NOMO-1 treated with dmso at 0.1 percent for 144 hours (cell line): ENCODE measurements at regions not wholly inside any gene's neighbourhood (a gene's known extent, or its start where the extent isn't known, plus 50 kb on each side); places are given as distances from the start of the nearest gene placed in this dataset.

Experiments
- DNase-seq: peaks from one replicate; lab custom pipeline; 2025; ENCODE audit not compliant: unreplicated experiment; lab: John Stamatoyannopoulos, UW

DNA sequence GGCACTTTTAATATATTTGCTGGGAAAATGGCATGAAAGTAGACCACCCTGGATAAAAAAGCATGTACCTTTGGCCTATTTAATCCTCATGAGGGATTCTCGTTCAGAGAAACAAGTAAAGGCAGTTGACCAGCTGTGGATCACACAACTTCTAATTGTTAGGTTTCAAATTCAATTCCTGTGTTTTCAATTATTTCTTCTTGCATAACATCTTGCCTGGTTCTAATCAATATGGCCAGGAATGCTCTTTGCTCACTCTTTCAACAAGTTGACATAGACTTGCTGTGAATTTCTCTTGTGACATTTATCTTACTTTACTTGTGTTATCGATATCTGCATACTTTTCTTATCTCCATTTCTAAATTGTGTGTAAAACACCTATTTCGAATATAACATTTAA is 211.8 kb downstream of the SLC7A11 start:
- no peak for DNase-seq

DNA sequence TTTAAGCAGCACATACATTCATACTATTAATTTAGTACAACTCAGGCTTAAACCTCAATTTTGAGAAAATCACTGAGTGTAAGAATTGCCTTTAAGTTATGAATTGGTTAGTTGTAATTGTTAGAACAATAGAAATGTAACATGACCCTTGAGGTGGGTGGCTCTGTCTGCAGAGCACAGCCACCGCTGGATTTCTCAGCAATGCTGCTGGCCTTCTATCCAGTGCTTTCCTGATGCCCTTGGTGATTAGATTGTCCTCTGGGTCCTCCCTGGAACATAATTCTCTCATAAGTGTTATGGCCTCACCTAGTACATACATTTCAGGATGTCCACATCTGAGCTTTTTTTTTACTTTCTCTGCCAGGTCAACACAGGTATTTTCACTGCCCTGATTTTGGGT is 213.2 kb downstream of the SLC7A11 start:
- DNase-seq: no peak

DNA sequence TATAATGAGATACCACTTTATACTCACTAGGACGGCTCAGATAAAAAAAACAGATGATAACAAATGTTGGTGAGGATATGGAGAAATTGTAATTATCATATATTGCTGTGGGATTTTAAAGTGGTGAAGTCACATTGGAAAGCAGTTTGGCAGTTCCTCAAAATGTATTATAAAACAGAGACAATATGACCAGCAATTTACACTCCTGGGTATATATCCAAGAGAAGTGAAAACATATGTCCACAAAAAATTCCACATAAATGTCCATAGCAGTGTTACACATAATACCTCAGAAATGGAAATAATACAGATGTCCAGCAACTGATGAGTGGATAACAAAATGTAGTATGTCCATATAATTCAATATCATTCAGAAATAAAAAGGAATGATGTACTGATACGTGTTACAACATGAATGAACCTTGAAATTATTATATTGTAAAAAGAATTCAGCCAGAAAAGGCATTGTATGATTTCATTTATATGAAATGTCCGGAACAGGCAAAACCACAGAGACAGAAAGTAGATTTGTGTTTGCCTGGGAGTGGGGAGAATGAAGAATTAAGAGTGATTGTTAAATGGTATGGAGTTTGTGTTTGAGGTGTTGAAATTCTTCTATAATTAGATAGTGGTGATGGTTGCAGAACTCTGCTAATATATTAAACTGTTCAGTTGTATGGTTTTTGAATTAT is 220.9 kb downstream of the SLC7A11 start:
- DNase-seq: no peak

DNA sequence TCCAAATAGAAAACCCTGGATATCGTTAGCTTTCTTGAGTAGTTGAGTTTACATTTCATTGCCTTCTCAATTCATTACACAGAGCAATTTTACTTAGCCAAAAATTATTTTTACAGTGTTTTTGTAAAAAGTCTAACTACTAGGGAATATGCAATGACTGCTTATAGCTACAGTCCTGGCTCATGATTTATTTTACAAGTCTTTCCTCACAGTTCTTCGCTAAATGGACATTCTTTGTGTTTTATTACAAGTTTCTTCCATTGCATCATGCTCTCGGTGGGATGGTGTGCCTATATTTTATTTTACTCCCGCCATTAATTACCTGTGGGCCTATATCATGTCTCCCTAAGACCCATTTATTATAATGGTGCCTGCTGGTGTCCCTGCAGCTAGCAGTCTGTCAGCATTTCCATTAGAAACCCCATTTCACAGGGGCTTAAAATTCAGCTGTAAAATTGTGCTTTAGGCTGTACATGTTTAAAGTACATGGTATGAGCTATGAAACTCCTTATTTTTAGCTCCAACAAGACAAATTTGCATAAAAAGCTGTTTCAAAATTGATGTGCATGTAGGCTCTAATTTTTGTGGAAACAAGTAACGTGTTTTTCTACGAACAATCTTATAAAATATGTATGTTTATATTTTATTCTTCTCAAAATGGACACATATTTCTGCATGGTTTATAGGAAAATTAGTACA is 227.4 kb downstream of the SLC7A11 start:
- no peak for DNase-seq

DNA sequence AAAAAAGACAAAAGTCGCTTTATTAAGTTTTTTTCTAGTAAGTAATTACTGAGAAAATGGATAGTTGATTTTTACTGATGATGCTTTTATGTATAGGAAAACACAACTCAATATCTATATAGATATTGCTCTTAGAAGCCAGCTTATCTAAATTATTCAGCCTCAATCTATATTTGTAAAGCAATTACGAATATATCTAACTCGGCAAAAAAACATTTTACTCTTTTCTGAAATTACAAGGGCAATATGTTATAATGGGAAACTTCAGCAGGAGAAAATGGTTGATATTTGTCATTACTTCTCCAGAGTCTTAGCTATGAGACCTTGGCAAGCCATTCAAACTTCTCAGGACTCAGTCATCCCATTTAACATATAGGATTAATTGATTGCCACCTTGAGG is 228.5 kb downstream of the SLC7A11 start:
- DNase-seq: no peak

DNA sequence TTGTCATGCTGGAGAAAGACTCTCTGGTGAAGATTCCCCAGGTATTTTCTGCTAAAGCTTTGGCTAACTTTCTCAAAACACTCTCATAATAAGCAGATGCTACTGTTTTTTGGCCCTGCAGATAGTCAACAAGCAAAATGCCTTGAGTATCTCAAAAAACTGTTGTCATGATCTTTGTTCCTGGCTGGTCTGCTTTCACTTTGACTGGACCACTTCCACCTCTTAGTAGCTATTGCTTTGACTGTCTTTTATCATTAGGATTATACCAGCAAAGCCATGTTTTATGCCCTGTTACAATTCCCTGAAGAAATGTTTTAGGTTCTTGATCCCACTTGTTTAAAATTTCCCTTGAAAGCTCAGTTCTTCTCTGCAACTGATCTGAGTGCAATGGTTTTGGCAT is 231.5 kb downstream of the SLC7A11 start:
- no peak for DNase-seq

DNA sequence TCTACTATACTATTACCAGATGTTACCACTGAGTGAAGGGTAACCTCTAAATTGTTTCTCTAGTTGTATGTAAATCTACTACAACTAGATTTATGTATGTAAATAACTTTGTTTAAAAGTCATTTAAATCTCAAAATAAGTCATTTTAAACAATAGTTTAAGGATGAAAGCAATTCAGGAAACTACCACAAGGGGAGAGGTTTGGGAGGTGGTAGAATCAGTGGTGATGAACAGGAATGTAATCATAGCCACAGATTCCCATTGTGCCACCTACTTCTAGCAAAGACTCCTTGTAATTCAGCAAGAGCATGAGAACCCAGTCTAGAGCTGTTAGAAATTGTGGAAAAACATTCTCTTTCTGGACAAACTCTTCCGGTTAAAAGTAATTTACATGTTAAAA is 234.6 kb downstream of the SLC7A11 start:
- DNase-seq: no peak

DNA sequence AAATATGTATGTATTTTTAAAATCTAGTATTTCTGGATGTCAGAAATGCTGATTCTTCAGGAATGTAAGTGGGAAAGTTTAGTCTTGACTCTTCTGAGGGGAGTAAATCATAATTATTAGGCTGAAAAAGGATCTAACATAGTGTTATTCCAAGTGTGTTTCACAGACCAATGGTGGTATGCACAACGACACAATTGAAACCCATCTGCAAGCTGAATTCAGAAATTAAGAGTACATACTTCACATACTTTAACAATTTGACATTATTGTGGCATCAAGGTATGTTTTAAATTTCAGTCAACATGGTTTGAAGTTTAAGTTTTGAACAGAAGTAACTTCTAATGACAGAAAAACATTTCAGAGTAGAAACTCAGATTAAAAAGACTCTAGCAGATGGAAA is 236.7 kb downstream of the SLC7A11 start:
- DNase-seq: no peak

DNA sequence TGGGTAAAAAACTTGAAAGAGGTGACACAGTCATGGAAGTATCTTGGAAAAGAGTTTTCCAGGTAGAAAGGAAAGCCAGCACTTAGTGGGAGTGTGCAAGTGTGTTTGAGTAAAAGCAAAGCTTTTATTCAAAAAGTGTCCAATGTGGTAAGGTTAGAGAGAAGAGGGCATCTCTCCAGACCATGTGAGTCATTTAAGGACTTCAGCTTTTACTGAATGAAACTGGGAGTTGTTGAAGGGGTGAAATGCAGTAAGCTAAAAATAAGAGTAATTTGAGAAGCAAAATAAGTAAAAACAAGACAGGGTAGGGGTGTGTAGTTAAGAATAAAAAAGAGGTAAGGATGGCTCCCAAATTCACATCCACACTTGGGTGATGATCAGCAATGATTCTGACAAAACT is 238.9 kb downstream of the SLC7A11 start:
- DNase-seq: no peak

DNA sequence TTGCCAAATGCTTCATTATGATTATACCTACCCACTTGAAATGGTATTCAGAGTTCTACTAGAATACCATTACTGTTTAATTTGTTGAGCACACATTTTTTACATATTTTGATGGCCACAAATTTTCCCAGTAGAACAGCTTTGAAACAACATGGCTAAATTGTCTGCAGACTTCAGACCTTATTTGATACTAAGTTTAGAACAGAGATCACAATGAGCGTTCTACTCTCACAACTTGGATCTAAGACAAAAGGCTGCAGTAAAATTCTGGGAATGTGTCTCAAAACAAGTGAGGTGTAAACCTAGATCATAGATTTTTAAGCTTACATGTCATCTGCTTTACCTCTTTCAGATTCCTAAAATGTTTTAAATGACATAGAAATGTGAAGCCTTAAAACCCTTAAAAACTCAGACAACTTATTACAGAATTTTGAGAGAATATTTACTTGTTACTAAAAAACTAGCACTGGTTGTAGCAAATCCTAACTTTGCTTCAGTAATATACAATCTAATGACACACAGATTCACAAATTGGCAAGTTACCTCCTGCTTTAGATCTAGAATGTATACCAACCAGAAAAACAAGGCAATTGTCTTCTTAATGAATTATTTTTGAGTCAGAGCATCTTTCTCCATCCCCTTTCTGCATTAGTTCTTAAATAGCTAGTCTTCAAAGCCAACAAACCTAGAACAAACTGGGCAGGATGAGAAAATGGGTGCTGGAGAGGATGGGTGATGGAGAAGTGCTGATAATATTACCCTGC is 243.3 kb downstream of the SLC7A11 start:
- DNase-seq: no peak

DNA sequence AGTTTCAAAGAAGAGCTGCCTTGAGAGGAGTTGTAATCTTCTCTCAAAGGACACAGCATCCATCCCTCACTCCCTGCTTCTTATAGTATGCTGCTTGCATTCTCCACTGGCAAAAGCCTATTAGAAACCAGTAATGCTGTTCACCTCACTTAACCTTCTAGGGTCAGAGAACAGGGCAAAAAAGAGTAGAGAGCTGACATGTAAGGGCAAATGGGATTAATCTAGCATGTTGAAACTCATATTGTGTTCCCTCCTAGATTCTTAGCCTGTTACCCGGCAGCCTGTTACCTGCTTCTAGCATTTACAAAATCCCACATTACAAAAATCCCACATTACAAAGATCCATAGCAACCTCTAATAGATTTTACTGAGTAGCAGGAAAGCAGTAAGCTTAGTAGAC is 244.7 kb downstream of the SLC7A11 start:
- DNase-seq: no peak

DNA sequence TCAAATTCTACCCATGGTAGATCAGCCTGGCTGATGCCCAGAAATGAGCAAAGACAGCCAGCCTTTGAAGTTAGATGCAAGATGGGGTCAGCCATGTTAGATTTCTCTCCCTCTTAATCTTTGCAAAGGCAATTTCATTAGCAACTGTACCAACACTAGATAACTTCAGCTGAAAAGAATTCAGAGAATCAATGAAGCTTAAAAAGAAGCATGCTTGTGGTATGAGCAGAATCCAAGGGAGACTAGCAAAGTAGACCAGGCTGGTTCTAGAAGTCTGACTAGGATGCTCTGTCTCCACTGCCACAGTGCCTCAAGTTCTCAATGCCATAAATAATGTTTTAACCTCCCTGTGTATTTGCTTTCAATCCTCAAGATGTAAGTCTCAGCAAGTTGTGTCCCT is 247.3 kb downstream of the SLC7A11 start:
- no peak for DNase-seq

DNA sequence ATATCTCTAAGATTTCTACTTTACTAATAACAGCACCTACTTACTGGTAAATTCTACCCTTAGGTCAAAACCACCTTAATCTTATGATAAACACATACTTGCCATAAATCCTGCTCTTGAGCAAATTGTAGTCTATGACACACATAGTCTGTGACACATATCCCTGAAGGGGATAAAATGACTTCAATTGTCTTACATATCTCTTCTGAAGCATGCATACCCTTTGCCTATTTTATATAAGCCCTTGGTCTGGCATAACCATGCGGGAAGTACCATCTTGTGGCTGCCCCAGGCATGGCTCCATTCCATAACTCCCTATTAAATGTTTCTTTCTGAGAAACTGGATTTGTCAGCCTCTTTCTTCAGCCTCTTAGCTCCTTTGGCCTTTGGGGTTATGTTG is 248.9 kb downstream of the SLC7A11 start:
- no peak for DNase-seq

DNA sequence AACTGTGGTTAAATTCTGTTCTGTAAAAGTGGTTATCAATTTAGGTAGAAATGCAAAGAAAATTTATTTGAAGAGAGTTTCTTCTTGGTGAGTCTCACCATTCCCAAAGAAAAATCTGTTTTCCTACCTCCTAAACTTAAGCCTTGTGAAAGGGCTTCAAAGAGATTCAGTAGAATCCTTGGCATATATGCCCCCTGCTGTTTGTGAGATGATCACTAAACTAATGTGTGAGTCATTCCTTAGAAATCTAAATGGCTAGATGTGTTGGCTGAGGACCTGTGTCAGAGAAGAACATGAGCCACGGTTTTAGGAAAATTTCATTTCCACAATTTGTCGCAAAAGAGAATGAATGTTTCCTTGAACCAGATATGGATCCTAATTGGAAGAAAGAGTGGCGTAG is 260.9 kb downstream of the SLC7A11 start:
- DNase-seq: no peak

DNA sequence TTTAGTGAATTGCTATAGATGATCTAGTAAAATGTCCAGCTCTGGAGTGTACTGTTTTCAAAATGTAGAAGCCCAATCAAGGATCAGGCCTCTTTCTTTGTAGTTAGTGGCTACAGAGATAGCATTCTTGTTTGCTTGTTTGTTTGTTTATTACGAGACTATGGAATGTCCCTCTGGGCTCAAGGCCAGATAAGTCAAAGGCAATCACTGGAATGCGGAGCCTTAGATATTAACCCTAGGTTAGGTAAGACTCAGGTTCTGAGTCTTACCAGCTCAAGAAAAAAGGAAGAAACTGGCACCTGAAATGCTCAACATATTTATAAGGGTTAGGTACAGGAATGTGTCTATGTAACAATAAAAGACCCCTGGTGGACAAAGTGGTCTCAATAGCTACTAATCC is 261.5 kb downstream of the SLC7A11 start:
- no peak for DNase-seq

DNA sequence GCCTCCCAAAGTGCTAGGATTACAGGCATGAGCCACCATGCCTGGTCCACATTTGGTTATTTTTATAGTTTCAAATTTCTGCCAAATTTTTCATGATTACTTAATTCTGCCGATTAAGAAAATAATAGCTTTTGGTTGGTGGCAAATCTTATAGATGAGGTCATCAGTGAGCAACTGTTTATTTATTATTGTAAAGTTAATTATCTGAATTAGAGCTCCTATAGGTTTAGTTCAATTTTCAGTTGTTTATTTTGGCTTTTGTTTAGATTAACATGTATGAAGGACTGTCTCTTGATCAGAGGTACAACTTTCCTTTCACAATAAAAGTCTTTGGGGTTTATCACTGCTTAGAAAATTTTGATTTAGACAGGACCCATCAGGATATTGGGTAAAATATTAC is 262.2 kb downstream of the SLC7A11 start:
- no peak for DNase-seq

DNA sequence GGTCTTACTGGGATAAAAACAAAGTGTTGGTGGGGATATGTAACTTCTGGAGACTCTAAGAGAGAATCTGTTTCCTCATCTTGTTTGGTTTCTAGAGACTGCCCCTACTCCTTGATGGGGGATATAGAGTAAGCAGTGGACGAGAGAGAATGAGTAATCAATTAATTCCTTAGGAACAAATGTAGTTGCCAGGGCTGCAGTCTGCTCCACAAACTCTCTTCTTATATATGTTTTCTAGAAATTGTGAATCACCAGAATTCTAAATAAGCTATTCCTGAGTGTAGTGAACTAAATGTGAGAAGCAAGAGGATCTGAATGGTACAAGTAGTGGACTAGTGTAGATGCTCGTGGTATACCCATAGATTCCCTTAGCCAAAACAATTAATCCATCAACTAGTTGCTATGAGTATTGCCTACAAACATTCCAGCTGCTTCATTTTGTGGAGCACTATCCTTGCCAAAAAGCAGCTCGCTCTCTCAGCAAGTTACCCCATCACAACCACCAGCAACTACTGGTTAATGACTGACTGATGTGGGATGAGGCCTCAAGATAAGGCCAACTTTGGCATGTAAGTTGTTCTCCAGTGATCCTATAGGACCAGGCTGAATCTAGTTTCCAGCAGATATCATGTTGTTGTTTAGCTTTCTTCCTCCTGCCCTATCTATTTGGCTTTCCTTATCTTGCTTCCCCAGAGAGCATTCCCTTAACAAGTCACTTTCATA is 273.0 kb downstream of the SLC7A11 start:
- DNase-seq: no peak

DNA sequence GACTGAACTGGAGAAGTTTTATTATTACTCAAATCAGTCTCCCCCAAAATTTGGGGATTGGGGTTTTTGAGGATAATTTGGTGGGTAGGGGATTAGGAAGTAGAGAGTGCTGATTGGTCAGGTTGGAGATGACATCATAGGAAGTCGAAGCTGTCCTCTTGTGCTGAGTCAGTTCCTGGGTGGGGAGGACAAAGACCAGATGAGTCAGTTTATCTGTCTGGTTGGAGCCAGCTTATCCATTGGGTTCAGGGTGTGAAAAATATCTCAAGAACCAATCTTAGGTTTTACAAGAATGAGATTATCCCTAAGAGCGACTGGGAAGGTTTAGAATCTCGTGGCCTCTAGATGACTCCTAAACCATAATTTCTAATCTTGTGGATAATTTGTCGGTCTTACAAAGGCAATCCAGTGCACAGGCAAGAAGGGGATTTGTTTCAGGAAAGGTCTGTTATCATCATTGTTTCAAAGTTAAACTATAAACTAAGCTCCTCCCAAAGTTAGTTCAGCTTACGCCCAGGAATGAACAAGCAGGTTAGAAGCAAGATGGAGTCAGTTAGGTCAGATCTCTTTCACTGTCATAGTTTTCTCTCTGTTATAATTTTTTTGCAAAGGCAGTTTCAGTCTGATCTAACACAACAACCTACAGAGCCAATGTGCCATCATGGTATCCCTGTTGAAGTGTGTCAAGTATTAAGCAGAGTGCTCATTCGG is 274.5 kb downstream of the SLC7A11 start:
- DNase-seq: no peak

DNA sequence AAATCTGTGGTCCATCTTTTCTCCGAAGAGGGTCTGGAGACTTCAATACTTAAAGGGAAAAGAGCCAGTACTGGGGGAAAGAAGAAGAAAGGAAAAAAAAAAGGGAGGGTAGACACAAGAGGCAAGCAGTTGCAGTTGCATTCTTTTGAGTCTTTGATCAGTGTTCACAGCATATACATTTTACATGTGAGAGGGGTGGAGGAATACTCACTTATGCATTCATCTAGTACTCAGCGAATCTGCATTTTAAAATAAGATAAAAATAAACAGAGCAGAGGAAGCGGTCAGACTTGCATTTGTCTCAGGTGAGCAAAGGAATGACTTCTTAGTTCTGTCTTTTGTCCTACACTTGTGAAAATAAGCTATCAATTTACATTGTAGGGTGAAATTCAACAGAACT is 275.6 kb downstream of the SLC7A11 start:
- no peak for DNase-seq

DNA sequence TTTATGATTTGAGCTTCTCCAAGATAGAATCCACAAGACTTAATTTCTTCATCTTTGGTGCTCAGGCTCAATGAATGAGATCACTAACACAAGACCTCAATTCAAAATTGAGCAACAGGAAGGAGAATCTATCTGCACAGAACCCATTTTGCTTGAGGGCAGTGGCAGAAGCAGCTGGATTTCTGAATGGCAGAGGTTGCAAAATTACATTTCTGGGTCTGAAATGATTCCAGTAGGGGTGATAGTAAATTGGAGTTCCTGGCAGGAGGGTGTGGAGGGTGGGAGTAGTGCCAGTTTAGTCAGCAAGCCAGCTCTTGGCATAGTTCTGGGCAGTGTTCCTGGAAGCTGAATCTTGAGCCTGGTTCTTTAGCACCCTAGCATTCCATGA is 281.1 kb downstream of the SLC7A11 start:
- DNase-seq: no peak
